Activated CD4-positive, alpha-beta T cell treated with anti-CD3 and anti-CD28 coated beads, Interleukin-2, Interleukin-6, amounts not matched to agents 100 ng/mL and 50 ng/mL, durations not matched to agents 16 hours and 8 hours (primary cell): ENCODE measurements at regions not wholly inside any gene's neighbourhood (a gene's known extent, or its start where the extent isn't known, plus 50 kb on each side); places are given as distances from the start of the nearest gene placed in this dataset.
"Not testable (repeated sequence)": the region's sequence is repeated elsewhere in the genome, so short reads cannot be mapped to it uniquely, and the experiment has no call there.

Experiments
- DNase-seq: peaks from one replicate; pipeline ENCODE4 v3.0.0-alpha.2; 2020

DNA sequence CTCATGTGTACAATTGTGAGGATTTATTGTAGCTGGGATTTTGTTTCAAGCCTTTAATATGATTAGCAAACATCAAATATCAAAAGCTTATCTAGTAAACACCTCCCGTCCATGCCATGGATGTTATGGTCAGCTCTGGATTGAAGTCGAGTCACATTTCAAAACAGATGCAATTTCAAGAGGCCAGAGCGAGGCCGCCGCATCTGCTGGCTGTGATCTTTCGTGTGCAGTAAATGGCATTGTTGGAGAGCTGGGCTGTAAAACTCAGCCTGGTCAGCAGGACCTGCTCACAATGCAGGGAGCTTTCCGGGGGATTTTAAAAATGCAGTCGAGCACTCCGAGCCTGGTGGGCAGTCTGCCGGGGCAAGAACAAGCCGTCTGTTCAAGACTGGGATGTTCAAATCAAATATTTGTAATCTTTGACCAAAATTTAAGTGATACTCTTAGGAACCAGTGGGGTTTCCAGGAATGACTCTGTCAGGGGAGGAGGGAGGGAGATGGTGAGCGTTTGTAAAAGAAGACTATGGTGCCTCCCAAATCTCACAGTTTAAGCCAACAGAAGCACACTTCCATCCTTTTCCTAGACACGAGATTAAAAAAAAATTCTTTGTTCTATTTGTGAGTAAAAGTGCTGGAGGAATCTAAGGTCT, 97.6 kb downstream of the MYCN start:
- no peak for DNase-seq

DNA sequence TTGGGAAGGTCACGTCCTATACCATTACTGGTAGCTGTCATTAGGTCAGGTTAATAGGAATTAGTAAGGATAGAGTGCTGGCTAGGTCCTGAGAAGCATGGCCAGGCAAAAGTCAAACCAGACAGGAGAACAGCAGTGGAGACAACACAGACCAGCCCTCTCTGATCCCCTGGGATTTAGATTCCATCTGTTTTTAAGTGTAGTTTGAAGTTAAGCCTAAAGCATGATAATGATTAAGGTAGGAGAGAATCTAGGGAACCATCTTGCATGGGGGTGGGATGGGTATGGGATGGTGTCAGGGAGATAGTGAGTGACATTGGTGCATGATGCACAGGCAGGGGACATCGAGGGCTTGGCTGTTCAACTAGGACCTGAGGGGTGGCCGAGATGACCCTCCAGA, 96.6 kb downstream of the MYCN start:
- no peak for DNase-seq

DNA sequence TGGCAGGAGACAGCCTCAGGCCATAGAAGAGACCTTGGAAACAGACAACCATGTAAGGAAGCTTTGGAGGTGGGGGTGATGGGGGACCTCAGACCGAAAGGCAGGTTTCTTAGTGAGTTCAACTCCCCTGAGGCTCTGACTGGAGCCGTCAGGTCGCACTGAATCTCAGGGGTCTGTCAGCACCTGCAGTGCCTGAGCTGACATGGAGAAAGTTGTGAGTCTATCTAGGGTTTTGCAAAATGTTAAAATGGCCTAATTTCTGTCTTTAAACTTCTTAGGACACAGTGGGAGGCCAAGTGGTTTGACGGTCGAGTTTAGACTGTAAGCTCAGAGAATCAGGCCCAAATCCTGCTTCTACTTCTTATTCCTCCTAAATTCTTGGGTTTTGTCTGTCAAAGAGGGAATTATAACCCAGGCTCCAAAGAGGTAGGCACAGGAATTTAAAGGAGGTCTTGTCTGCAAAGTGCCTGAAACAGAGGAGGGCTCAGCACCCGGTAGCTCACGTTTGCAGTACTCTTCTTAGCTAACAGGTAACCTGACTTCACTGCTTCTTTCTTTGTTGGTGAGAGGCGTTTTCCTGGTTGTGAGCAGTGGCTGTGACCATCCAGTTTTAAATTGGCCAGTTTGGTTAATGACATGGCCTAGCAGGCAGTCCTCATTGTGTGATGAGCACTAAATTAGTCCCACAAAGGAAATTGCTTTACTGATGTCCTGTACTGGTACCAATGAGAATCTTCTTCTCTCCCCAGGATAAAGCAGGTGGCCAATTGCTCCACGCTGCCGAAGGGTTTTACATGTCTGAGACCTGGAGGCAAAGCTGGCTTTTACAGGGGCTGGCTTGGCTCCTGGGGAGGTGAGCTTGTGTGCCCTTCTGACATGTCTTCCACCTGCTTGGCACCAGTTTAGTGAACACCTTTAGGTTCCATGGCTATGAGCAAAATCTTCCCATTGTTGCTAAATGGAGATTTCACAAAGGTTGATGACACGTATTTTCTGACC, 95.7 kb downstream of the MYCN start:
- DNase-seq: no peak

DNA sequence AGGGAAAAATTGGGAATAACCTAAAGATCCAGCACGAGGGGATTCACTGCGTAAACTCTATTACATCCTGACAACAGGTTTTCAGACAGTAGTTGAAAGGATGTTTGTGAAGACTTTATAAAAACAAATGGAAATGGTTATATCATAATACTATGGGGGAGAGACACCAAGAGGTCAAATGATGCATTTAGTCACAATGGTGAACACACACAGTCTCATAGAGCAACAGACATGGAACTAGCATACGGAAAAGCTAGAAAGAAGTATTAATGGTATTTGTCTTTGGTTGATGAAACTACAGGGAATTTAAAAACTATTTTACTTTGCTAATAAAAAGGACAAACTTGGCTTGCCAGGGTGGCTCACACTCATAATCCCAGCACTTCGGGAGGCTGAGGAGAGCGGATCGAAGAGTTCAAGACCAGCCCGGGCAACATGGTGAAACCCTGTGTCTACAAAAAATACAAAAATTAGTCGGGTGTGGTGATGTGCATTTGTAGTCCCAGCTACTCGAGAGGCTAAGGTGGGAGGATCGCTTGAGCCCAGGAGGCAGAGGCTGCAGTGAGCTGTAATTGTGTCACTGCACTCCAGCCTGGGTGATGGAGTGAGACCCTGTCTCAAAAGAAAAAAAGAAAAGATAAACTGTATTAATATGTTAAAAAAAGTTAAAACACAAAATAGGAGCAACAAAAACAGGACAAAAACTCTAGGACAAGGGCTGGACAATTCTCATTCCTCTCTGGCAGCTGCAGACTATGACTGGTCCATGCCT, 94.8 kb downstream of the MYCN start:
- no peak for DNase-seq

DNA sequence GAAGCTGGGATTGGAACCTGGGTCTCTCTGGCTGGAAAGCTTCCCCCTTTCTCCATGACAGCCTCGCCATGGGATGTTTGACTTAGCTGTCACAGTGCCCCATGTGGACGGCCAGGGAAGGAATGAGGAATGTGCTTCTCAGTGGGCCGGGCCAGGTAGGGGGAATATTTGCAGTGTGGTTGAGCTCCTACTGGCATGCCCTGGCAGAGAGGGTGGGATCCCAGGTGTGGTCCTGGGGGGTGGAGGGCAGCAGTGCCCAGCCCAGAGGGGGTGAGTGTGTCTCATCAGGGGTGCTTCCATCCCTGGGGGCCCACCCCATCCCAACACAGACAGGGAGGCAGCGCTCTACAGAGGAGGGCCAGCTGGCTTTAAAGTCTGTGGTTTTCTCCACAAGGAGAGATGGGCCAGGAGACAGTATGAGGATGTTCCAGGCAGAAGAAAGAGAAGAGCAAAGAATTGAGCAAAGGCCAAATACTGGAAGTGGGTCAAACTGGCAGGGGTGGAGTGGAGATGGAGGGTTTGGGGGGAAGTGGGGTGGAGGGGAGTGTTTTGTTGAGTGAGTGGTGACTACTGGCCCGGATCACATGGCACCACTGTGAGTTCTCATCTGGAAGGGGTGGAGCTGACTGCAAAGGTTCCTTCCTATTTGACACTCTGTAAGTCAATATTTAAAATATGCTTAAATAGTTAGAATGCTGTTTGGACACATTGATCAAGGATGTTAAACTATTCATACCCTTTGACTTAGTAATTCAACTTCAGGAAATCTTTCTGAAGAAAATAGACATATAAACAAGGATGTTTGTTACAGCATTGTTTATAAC, 94.0 kb downstream of the MYCN start:
- DNase-seq: no peak

DNA sequence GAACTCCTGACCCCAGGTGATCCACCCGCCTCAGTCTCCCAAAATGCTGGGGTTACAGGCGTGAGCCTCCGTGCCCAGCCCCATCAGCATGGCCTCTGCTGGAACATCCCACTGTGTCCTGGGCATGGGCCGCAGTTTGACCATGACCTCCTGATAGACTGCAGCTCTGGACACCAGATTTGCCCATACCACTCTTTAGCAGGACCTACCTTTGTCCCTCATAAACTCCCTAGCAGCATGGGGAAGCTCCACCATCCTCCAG, 92.6 kb downstream of the MYCN start:
- DNase-seq: no peak

DNA sequence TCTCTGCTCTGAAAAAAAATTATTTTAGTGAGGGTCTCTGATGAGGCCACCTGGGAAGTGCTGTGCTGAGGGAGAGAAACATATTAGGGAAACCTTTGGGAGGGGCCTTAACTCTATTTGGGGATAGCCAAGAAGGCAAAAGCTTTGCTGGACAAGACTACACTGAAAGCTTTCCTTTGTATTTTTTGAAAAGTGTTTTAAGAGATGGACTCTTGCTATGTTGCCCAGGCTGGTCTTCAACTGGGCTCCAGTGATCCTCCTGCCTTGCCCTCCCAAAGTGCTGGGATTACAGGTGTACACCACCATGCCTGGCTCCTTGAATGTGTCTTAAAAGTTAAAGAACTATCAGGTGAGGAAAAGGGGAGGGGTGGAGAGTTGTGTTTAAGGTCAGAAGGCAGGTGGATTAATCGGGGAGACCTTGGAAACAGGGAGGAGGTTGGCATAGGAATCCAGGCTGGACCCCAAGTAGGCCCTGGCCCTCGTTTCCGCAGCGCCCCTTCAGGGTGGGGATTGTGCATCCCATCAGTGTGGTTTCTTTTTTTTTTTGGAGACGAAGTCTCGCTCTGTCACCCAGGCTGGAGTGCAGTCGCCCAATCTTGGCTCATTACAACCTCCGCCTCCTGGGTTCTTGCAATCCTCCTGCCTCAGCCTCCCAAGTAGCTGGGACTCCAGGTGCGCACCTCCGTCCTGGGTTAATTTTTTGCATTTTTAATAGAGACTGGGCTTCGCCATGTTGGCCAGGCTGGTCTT, 92.1 kb downstream of the MYCN start:
- DNase-seq: no peak

DNA sequence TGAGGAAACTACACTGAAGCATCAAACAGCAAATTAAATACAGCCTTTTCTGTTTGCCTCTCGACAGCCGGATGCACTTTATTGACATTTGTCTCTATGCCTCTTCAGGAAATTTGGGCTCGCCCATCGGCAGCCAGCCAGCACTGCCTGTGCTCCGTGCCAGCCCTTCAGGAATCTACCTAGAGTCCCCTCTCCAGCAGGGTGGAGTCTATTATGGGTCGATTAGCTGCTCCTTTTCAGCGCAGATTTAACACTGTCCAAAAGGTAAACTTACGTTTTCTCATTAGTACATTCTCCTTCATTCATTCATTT, 91.5 kb downstream of the MYCN start:
- no peak for DNase-seq

DNA sequence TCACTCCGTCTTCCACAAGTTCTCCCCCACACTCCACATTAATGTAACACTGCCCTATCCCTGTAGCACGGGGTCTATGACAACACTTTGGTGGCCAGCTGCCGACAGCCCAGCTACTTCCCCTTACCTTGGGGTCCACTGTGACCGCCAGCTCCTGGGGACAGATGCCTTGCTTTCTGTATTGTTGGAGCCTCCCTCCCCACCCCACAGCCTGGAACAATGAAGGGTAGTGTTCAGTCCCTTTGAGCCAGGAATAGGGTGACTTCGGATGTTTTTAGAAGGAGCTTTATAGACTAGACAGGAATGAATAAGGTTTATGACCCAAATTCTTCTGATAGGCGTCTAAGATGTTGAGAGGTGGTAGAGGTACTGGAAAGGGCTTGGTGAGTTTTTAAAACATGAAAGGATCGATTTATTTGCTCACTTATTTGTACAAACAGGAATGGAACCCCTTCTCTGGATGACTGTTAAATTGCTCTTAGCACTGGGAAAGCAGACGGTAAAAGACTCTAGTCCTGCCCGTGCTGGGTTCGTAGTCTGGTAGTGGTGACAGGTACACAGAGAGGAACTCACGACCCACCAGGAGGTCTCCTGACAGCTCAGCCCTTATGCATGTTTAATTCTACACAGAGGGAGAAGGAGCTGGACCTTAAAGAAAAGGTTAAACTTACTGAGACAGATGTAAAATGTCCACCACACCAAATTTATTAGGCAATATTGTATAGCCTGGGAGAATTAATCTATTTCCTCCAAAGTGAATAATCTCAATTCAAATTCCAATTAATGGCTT, 90.9 kb downstream of the MYCN start:
- DNase-seq: no peak

DNA sequence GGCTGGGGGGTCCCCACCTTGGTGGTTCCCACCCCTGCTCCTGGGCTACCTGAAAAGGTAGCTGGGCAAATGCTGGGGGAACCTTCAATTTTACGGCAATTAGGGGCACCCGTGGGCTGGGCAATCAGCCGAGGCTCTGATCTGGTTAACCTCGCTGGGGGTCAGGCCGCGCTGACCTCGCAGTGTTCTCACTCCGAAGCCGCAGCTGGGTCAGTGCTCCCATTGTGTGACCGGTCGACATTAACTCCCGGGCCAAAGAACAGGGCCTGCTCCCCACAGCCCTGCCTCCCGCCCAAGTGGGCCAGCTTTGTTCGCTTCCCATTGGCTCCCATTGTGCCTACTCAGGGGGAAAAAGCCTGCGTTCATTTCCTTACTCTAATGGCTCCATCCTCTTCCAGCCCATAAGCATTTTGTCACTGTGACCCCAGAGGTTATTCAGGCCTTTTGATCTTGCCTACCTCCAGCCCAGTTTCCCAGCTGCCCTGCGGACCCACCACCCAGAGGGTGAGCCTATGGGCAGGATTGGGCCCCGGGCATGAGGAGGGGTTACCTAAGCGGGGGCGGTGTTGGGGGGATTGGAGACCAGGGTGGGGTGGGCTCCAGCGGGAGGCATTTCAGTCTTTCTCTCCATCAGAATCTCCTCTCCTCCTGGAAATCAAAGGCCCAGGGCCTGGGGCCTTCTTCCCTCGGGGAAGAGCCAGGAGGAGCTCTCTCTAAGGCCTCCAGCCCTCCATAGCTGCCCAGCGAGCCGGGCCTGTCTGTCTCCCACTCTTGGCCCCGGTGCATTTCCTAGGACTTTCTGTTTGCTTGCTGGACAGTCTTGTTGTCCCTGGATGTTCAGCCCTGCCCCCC, 90.1 kb downstream of the MYCN start:
- DNase-seq: no peak

DNA sequence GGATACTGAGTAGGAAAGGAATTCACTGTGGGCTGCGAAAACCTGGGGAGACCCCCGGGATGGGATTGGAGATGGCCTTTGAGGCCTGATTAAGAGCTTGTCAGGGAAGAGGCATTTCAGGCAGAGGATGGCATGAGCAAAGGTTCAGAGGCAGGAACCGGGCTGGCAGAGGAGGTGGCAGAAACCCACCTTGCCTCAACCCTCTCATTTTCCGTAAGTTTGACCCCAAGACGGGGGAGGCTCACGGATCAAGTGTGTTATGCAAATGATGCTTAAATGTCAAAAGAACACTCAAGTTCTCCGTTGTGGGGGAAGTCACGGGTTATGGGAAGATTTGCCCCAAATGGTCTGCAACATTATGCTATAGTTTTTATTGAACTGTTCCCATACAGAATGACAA, 88.3 kb downstream of the MYCN start:
- DNase-seq: no peak

DNA sequence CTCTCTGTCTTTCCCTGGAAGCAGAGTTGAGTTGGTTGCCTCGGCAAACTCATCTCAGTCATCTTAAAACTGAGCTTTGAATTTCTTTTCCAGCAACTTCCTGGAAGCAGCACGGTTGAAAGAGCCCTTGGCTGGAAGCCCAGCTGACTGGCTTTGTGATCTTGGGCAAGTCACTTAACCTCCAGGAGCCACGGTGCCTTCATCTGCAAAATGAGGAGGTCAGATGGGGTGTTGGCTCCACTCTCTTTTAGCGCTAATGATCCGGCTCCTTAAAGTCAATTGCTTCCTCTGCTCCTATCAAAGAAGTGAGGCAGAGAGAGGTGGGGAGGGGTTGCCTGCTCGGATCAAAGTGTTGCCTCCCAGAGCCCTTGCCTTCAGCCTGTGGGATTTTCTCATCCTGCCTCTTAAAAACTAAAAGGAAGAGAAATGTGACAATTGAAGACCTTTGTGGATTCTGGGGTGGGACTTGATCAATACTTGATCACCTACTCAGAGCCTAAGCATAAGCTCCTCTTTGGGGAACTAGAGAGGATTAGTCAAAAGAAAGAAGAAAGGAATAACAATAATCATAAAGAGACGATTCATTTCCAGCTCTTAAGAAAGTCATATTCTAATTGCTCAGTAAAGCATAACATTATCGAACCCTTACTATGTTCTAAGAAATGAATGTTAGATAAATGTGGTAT, 86.6 kb downstream of the MYCN start:
- DNase-seq: no peak

DNA sequence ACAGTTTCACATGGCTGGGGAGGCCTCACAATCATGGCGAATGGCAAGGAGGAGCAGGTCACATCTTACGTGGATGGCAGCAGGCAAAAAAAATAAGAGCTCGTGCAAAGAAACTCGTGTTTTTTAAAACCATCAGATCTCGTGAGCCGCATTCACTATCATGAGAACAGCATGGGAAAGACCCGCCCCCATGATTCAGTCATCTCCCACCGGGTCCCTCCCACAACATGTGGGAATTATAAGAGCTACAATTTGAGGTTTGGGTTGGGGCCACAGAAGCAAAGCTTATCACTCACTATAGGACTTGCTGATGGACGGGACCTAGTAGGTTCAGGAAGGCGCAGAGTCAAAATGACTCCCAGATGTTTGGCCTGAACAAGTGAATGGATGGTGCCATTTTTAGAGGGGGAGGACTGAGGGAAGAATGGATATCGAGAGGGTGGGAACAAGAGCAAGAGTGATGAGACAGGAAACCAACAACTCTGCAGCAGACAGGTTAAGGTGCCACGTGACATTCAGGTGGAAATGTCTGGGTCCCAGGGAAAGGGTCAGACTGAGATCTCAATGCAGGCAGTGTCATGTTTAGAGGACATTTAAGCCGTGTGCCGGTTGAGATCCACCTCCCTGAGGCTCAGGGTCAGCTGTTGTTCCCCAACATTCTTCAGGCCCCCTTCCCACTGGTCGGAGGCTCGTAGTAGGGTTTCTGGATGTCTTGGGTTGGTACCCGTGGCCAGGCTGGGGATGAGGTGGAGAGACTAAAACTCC, 85.7 kb downstream of the MYCN start:
- no peak for DNase-seq

DNA sequence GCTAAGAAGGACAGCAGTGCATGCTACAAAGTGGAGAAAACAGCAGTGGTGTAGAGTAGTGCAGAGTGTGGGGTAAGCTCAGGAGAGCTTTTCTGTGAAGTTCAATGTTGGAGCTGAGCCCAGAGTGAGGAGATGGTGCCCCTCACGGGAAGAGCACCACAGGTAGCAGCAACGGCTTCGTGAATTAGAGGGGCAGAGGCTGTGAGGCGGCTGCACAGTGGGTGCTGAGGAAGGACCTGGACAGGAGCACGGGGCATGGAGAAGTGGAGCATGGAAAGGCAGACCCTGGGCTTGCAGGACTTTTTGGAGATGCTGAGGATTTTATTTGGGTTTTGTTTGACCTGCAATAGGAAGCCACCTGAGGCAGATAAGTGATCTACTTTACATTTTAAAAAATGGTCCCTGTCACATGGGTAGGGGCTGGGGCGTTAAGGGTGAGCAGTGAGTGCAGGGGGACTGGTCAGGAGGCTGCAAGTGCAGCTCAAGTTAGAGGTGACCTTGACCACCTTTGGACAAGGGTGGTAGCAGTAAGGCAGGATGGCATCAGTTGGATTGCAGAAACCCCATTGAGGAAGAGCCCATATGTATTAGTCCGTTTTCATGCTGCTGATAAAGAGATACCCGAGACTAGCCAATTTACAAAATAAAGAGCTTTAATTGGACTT, 85.0 kb downstream of the MYCN start:
- DNase-seq: no peak

DNA sequence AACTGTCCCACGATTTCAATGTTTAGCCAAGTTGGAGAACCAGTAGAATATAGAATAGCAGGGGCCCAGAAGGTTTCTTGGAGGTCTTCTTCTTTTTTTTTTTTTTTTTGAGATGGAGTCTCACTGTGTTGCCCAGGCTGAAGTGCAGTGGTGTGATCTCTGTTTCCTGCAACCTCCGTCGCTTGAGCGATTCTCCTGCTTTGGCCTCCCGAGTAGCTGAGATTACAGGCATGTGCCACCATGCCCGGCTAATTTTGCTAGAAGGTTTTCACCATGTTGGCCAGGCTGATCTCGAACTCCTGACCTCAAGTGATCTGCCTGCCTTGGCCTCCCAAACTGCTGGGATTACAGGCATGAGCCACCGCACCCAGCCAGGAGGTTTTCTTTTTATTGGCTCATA, 84.3 kb downstream of the MYCN start:
- not testable (repeated sequence) for DNase-seq

DNA sequence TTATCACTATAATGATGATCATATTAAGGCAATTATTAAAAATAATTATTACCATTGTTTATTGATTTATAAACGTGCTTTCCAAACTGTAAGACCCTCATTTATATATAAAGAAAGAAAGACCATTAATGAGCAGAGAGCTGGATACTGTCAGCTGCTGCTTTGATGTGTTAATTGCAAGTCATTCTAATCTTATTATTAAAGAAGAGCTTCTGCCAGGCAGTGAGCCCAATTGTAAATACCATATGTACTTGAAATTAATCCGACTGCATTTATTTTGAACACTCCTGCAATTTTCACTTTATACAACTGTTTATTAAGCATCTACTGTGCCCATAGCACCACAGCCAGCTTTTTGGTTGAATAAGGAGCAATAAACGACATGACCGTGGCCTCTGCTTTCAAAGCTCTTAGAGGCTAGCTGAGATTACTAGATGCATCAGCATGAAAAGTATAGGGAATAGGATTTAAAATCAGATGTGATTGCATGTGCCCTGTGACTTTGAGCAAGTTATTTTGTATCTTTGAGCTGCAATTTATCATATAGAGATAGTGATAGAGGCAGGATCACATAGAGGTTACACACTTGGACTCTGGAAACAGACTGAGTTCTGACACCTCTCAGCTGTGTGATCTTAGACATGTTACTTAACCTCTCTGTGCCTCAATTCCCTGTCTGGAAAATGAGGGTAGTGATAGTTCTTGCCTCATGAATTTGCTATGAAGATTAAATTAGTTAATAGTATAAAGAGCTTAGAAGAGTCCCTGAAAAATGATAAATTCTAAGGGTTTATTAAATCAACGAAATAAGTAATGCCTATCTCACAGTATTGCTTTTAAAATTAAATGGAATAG, 83.4 kb downstream of the MYCN start:
- no peak for DNase-seq

DNA sequence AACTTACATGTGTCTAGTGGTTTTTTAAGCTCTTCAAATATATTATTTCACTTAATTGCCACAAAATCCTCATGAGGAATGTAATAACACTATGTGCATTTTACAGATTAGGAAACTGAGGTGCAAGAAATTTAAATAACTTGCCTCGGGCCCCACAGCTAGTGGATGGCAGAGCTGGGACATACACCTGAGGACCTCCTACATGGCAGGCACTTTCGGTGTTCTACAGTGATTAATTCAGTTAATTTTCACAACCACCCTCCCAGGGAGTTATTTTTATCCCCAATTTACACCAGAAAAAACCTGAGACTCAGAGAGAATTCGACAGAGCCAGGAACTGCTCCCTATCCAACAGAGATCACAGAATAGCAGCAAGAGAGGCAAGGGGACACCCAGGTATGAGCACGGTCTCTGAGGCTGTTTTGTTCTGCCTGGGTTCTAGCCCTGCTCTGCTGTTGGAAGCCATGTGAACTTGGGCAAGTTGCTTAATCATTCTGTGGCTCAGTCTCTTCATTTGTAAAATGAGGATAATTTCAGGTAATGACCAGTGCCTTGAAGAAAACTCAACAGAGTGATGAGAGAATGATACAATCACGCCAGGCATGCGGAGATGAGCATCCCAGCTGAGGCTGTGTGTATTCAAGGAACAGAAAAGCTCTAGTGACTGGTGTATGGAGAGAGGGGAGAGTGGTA, 82.3 kb downstream of the MYCN start:
- DNase-seq: no peak
